G401.6 (cell line): ENCODE measurements at regions not wholly inside any gene's neighbourhood (a gene's known extent, or its start where the extent isn't known, plus 50 kb on each side); places are given as distances from the start of the nearest gene placed in this dataset.

Experiments
- FAIRE-seq: peaks from 2 replicates; lab custom pipeline; 2012; peaks lifted over from hg19 to GRCh38; lab: Jason Lieb, UNC

DNA sequence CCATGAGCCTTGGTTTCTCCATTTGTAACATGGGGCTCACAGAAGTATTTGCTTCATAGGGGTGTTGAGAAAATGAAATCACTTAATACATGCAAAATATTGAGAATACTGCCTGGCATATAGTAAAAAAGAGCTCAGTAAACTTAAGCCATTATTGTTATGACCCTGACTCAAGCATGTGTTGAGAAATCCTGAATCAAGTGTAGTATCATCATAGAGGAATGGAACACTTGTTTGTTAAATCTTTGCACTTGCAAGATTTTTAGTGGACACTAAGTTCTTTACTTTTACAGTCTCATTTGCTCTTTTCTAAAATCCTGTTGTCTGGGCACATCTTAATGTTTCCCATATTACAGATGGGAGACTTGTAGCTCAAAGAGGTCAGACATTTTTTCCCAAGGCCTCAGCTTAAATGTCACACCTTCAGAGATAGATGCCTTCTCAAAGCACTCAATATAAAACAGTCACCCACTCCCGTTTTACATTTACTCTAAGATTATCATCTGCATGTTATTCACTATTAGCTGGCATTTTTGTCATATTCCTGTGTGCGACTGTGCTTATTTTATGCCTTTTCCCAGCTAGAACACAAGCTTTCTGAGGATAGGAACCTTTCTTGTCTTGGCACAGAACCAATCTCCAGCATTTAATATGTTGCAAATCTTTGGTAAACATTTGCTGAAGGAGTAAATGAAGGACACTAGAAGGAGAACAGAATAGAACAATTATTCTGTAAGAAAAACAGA, 250.0 kb upstream of the TNC start:
- no peak for FAIRE-seq

DNA sequence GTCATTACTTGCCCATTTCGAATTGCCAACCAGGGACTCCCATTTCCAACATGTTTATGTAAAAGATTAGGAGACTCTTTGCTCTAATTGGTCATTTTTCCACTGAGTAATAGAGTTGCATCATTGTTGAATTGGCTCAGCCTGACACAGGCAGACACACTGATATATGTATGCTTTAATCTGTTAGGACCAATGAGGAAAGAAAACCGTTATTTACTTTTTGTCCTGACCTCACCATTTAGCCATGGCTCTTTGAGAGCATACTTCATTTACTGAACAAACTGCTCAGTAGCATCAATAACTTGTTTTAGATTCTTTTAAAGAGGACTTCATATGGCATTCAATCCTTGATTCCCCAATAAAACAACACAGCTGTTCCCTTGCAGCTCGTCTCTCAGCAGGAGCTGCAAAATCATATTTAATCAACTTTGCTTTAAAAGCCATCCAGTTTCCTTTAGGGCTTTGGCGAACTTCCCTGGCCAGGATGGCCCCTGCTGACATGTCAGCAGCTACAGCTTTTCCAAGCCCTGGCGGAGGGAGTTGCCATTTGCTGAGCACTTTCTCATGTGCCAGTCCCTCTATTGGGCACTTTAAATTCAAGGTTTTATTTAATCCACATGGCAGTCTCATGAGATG, 251.5 kb upstream of the TNC start:
- FAIRE-seq = no peak

DNA sequence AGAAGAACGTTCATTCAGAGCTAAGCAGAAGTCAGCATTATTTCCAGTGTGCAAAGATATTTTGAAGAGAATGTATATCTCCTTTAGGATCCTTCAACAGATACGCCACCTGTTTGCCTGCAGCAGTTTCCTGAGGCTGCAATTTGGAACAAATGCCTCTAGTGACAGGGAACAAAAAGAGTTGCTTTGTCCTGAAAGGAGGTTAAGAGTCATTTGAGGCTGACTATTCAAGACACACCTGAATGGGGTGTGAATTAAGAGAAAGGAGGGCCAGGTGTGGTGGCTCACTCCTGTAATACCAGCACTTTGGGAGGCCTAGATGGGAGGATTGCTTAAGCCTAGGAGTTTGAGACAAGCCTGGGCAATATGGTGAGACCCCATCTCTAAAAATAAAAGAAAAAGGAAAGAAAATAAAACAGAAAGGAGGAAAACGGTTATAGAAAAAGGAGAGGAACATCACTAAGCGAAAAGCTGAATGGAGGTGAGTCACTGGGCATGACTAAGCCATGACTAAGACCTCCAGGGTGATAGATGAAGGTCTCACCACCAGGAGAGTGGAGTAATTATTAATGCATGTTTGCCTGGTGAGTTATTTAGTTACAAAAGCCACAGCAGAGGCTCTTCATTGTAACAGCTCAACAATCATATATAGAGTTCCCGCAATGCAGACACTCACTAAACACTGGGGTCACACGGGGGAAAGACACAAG, 255.2 kb upstream of the TNC start:
- FAIRE-seq = no peak

DNA sequence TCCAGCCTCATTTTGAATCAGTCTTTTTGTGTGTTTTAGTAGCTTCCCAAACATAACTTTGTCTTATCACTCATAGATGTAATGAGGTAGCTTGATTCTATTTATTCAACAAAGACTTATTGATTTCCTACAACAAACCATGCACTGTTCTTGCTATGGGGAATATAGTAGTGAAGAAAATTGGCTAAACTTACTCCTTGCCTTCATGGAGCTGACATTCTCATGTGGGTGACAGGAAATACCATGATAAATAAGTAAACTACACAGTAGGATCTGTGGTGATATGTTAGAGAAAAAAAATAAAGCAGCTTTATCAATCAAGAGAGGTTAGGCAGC, 255.7 kb upstream of the TNC start:
- no peak for FAIRE-seq

DNA sequence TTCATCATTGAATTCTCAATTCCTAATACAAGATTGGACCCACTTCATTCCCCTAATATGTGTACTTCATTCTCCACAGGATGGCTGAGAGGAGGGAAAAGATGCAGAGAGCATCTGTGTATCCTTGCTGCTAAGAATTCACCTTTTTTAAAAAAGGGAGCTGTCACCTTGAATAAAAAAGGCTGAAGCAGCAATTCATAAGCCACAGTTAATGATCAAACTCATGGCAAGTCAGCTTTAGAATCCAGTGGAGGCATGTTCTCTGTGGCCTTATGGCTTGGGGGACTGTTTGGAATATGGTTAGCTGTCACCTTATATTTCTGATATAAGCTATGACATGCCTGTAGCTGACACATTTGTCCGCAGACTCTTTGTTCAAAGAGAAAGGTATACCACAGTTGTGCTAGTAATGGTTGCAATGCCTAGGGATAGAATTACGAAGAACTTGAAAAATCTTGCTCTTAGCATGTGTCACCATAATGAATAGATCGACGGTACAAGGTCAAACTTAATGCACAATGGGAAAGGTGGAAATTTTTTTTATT, 256.8 kb upstream of the TNC start:
- FAIRE-seq = no peak

DNA sequence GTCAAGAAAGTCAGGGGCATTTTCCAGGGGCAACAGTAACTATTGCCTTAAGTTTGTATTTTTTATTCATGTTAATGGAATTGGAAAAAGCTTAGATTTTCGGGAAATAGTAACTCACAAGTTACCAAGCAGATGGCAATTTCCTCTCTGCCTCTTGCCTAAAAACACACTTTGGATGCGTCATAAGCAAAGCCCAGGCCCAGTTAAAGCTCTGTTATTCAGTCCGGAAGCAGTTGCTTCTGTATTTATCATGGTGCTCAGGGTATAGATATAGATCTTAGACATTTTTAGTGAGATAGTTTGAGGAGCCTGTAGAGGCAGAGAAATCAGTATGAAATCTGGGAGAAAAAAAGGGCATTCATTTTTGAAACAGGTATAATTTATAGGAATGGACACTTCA, 260.3 kb upstream of the TNC start:
- FAIRE-seq = no peak

DNA sequence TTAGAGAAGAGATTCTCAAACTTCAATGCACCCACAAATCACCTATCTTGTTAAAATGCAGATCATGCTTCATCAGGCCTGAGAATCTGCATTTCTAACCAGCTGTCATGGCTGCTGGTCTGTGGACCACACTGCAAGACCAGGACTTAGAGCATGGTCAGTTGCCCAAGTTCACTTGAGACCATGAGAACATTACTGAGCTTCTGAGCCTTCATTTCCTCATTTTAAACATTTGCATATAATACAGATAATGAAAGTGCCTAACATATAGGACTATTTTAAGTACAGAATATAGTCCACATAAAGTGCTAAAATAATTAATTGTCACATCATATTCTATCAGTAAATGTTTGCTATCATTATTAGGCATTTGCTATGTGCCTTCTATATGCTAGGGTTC, 260.8 kb upstream of the TNC start:
- no peak for FAIRE-seq

DNA sequence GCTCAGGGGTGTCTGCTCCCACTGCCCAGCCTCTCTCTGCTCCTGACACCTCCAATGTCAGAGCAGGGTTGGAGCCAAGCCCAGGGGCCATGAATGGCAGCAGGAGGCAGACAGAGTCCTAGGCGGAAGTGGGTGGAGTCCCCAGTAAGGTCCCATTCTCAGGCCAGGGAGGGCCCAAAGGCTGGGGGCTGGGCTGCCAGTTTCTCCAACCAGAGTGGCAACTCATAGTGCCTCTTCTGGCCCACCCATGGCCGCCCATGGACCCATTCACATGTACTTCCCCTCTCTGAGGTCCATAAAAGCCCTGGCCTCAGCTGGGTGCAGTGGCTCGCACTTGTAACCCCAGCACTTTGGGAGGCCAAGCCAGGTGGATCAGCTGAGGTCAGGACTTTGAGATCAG, 261.8 kb upstream of the TNC start:
- FAIRE-seq = no peak

DNA sequence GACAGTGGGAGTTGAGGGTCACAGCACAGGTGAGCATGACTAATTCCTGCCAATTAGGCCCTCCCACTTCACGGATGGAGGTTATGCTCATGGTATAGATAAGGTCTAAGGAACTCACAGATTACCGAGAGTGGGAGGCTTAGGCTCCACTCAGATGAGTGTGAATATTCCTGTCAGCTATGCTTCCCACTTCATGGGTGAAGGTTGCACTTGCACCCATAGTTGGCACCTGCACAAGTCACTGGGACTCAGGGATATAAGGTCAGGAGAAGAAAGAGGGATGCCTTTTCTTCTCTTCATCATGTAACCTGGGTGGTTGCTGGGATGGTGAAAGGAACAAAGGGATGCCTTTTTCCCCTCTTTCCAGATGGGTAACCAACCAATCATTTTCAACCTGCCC, 264.9 kb upstream of the TNC start:
- FAIRE-seq = no peak

DNA sequence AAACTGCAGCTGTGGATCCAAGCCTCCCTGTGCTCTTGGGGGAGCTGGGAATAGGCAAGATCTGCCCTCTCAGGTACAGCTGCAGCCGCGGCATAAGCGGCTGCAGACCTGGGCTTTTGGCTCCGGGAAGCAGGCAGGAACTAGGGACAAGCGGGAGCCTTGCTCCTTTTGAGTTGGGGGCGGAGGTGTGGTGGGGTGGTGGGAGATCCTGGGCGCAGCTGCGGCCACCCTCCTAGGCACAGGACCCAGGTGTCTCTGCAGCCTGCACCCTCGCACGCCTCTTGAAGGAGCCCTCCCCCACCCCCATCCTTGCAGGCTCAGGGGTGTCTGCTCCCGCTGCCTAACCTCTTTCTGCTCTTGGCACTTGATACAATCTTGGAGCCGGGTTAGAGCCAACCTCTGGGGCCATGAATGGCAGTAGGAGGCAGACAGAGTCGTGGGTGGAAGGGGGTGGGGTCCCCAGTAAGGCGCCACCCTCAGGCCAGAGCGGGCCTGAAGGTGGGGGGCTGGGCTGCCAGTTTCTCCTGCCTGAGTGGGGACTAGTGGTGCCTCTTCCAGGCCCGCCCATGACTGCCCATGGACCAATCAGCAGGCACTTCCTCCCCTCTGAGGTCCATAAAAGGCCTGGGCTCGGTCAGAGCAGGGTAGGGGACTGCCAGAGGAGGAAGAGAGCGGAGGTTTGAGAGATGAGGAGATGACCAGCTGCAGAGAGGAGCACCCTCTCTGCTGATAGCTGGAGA, 267.6 kb upstream of the TNC start:
- no peak for FAIRE-seq

DNA sequence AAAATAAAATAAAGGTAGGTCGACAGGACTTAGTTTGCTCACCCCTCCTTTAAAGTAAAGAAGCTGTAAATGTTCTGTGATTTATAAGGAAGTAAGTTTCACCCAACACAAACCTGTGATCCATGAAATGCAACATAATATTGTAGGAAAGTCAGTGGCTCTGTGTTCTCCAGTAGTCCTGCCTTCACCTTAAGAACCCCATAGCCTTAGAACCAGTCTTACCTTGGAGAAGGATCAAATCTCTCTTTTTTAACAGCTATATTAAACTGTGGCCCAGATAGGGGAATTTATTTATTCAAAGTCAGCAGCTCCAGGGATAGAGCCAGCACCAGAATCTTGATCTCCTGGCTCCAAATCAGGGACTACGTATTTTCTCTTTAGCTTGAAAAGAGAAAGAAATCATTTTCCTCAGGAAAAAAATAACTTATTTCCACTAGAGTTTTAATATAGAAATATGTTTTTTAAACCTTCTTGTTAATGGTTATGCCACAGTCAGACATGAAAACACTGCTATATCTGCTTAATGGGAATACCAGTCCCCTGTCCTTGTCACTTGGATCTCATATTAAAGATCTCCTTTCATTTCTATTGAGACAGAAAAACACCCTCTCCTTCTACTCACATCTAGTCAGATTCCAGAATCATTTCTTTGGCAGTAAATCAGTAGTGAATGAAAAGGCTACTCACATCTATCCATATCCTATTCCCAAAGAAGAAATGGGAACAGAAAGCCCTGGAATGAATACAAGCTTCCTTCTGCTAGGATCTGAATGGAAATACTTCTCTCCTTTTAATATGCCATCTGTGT, 269.2 kb upstream of the TNC start:
- no peak for FAIRE-seq

DNA sequence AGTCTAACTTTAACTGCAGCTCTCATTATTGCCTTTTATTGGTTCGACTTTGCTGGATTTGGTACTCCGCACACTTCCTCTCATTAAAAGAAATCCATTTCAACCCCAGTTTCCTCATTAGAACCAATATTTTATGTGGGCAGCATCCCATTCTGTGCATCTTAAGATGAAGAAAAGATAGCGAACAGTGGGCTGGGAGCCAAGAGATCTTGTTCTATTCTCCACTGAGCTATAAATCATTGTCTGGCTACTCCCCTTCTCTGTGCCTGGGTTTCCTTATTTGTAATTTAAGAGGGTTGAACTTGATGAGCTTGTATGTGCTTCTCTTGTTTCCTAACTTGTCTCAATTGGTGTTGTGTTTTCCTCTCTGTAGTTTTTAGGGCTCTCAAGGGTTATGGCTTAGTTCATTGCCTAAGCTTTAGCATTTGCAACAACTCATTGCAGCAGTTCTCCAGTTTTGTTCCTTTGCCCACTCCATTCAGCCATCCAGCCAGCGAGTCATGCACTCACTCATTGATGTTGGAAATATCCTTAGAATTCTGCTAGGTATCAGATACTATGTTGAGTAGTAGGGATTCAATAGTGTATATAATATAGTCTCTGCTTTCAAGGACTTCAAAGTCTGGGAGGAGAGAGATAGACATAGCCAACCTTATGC, 273.3 kb upstream of the TNC start:
- no peak for FAIRE-seq

DNA sequence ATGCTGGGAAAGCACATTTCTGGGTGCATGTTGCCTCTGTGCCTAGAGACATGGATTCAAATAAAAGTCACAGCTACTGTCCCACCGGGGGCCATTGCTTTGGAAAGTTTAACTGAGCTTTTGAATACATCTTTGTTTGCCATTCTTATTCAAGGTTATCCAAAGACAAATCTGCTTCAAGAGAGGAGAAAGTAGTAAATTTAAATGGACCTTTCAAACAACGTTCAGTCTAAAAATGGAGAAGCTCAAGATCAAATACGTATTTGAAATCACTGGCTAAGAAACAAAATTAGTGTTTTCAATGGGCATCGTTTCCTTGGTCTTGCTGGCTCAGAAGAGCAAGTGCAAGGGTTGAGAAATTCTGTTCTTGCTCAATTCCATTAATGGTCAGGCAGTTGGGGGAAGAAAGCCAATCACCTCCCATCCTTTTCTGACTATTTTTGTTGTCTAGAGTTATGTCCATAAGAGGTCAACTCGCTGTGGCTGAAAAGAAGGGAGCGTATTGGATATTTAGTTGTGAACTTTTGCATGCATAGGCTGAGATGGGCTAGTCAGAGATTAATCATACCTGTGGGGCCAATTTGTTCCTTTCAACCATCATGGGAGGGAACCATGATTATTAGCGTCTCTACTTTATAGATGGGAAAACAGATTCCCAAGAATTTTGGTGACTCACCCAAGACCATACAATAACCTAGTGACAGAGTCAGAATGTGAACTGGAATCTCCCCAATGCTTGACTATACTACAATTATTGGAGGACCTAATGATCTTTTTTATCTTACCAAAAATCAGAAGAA, 276.2 kb upstream of the TNC start:
- FAIRE-seq = no peak

DNA sequence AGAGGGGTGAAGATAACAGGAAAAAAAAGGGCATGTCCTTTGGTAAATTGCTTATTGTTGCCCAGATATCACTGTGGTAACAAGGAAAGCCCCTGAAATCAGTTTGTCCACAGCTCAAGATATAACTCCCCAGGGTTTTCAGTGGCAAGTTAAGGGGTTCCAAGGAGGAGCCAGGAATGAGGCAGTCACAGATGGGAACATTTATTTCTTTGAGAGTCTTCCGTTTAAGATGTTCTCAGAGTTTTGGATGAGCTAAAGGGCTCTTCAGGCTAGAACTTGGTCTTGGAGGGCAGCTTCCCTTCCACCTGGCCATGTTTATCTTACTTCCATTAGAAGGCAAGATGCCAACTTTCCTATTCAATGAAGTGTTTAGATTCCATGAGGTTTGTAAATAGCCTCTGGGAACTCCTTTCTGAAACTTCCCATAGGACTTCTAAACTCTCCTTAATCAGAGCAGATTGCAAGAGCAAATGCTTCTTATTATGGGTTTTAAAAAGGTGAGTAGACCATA, 277.6 kb upstream of the TNC start:
- no peak for FAIRE-seq

DNA sequence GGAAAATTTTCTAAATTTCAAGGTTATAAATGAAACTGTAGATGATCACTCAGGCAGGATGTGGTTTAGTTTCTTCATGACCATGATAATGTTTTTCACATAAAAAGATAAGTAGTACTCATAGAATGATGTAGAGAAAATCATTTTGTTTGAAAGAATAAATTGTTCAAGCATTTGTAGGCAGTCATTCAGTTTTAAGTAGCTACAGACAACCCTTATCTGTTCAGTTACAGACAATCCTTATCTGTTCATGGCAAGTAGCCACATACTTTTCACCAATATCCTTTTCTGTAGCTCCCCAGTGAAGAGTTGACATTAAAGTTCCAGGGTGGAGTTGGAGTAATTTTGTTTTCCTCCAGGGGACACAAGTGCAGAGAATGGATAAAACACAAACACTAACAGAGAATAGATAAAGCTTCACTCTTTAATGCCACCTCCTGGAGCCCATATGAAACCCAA, 278.1 kb upstream of the TNC start:
- no peak for FAIRE-seq

DNA sequence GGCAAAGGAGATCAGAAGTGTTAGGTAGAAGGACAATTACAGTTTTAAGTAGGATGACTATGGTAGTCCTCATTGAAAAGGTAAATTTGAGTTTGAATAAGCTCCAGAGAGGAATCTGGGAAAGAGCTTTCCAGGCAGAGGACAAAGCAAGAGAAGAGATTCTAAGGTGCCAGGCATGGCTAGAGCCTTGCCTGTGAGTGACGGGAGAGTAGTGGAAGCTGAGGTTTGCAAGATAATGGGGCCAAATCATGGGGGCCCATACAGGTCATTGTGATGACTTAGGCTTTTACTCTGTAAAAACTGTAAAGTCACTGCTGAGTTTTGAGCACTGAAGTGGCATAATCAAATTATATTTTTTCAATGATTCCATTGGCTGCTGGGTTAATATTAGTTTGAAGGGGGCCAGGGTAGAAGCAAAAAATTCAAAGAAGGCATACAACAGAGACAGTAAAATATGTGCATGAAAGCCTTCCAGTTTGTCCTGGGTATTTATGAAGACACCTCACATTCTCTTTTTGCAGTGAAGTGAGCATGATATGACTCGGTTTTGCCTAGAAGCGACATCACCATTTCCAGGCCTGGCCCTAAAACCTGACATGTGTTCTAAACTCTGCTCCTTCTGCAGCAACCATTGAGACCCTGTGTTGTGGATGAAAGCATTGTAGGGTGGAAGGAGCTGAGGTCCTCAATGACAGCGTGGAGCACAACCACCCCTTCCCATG, 279.8 kb upstream of the TNC start:
- no peak for FAIRE-seq

DNA sequence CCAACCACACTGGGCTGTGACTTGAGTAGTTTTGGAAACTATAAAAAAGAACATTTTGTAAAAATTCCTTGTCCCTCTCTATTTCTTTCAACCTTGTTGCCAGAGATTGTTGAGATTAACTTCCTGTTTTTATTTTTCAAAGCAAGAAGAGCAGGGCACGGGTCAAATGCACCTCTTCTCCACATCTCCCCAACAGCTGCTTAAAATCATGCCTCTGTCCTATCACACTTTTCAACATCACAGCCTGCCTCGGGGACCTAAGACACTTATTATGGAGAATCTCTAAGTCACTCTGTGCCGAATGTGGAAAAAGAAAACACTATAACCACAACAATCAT, 280.3 kb upstream of the TNC start:
- no peak for FAIRE-seq

DNA sequence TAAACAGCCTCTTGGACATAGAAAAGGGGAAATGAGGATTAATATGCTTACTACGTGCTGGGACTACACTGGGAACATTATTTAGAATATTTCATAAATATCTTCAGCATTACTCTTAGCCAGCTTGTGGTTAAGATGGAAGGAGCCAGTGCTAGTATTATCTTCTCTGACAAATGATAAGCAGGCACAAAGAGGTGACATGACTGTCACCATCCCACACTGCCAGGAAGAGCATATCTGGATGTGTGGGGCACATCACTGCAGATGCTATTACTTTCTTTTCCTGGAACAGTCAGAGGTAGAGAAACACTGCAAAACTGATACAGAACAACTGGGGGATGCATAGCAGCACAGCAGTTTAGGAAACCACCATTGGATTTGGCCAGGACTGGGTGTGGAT, 281.0 kb upstream of the TNC start:
- no peak for FAIRE-seq

DNA sequence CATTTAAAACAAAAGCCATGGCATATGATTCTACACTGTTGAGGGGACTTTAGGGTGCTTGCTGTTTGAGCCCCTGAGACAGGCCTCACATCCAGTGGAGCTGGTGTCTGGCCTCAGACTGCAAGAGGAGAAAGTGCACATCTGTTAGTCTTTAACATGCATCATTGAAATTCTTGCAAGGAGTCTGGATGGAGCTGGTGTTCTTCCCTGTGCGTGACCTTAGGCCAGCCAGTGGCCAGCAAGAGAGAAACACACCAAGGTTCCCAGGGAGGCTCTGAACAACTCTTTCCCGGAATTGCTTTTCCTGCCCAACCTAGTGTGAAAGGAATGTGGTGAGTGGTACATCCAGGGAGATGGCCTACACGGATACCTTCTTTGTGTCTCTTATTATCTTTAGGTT, 282.8 kb upstream of the TNC start:
- no peak for FAIRE-seq
